BE2C (cell line): ENCODE measurements at regions not wholly inside any gene's neighbourhood (a gene's known extent, or its start where the extent isn't known, plus 50 kb on each side); places are given as distances from the start of the nearest gene placed in this dataset.

Experiments used
- DNase-seq: peaks from one replicate; pipeline ENCODE4 v3.0.0-alpha.2; 2020
- H3K27me3 ChIP-seq: fragments of 250-450 bp; sonication (Bioruptor Pico); 2 replicates; pipeline ENCODE4 v1.5.1; 2020; ENCODE audit warnings: mild to moderate bottlenecking
- H3K36me3 ChIP-seq: fragments of 250-450 bp; sonication (Bioruptor Pico); 2 replicates; pipeline ENCODE4 v1.5.1; 2020; ENCODE audit warnings: mild to moderate bottlenecking
- H3K4me1 ChIP-seq: fragments of 250-450 bp; sonication (Bioruptor Pico); 2 replicates; pipeline ENCODE4 v1.5.1; 2020
- H3K4me3 ChIP-seq: 2 replicates; pipeline ENCODE4 v1.5.1; 2011; ENCODE audit warnings: low read depth, low read length
- H3K9me3 ChIP-seq: fragments of 250-450 bp; sonication (Bioruptor Pico); 2 replicates; pipeline ENCODE4 v1.5.1; 2020
- TF ChIP-seq, protein P1 (sequence below): IDR thresholded peaks from 2 replicates; pipeline ENCODE4 v1.5.1; 2012; ENCODE audit warnings: mild to moderate bottlenecking, low read depth, low read length

- TF ChIP-seq, protein P1, sequence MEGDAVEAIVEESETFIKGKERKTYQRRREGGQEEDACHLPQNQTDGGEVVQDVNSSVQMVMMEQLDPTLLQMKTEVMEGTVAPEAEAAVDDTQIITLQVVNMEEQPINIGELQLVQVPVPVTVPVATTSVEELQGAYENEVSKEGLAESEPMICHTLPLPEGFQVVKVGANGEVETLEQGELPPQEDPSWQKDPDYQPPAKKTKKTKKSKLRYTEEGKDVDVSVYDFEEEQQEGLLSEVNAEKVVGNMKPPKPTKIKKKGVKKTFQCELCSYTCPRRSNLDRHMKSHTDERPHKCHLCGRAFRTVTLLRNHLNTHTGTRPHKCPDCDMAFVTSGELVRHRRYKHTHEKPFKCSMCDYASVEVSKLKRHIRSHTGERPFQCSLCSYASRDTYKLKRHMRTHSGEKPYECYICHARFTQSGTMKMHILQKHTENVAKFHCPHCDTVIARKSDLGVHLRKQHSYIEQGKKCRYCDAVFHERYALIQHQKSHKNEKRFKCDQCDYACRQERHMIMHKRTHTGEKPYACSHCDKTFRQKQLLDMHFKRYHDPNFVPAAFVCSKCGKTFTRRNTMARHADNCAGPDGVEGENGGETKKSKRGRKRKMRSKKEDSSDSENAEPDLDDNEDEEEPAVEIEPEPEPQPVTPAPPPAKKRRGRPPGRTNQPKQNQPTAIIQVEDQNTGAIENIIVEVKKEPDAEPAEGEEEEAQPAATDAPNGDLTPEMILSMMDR, result no peak
These were observed 162.7 kb upstream of the IRX2 start for GRCh38 chr5:2914022-2914661.

GRCh38 chr5:2913281-2913680 is 161.8 kb upstream of the IRX2 start:
- H3K4me1 ChIP-seq, result no peaks in the 10 kb centered on the region
- DNase-seq, result no peak
- TF ChIP-seq, protein P1, result no peak
- no peaks in the 10 kb centered on the region; the same call in none of the 2 replicates for H3K9me3 ChIP-seq
- no peak overlapping the region for H3K4me3 ChIP-seq
- H3K27me3 ChIP-seq, result no peaks in the 10 kb centered on the region
- no peaks in the 10 kb centered on the region for H3K36me3 ChIP-seq

More at GRCh38 chr5:2914022-2914661, 162.7 kb upstream of the IRX2 start:
- no peaks in the 10 kb centered on the region for H3K9me3 ChIP-seq
- no peak overlapping the region for H3K4me3 ChIP-seq
- no peaks in the 10 kb centered on the region for H3K27me3 ChIP-seq
- no peaks in the 10 kb centered on the region for H3K36me3 ChIP-seq
- no peak for DNase-seq
- H3K4me1 ChIP-seq, result no peaks in the 10 kb centered on the region

- H3K36me3 ChIP-seq, result no peaks in the 10 kb centered on the region
- no peak for DNase-seq
- H3K4me3 ChIP-seq, result no peak overlapping the region
- TF ChIP-seq, protein P1, result no peak
- H3K27me3 ChIP-seq, result no peaks in the 10 kb centered on the region
- H3K9me3 ChIP-seq, result no peaks in the 10 kb centered on the region; the same call in none of the 2 replicates
- H3K4me1 ChIP-seq, result no peaks in the 10 kb centered on the region
These were observed 161.3 kb upstream of the IRX2 start for GRCh38 chr5:2912741-2913140.

DNA sequence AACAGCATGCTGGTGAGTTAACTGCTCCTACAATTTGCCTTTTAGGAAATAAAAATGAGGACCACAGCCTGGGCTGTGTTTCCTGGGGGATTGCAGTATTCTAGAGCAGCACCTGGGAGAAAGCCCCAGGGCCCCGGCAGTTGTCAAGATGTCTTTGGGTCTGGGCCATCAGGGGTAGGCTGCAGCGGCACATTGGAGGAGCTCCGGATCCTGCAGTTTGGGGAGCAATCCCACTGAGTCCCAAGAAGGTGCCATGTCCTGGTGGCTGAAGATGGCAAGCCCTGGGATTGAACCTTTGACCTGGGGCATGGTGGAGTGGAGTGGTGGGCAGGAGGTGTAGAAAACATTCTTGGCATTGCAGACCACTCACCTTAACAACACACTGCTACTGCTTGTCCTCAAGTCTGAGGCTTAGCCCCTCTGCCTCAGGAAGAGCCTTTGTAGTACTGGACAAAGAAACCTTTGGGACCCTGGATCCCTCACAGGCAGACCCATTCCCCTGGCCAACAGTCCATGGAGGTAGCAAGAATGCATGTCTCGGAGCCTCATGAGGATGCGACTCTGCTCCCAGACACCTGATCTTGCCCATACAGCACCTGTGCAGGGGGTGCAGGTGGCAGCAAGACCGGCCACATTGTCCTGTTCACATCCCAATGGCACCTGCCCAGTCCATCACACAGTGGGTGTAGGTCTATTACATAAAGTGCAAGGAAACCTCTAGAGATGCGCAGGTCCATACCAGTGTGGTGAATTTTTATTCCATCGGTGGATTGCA is 159.1 kb upstream of the IRX2 start:
- no peaks in the 10 kb centered on the region; the same call in none of the 2 replicates for H3K9me3 ChIP-seq
- H3K4me3 ChIP-seq, result no peak overlapping the region
- no peaks in the 10 kb centered on the region for H3K4me1 ChIP-seq
- TF ChIP-seq, protein P1, result no peak
- no peaks in the 10 kb centered on the region for H3K36me3 ChIP-seq
- DNase-seq, result no peak
- no peaks in the 10 kb centered on the region for H3K27me3 ChIP-seq

- TF ChIP-seq, protein P1, result no peak
- Histone ChIP-seq H3K27me3 (no peaks in the 10 kb centered on the region), H3K4me1 (no peaks in the 10 kb centered on the region), H3K9me3 (no peaks in the 10 kb centered on the region; the same call in none of the 2 replicates), H3K36me3 (no peaks in the 10 kb centered on the region), H3K4me3 (no peak overlapping the region)
- no peak for DNase-seq
These were observed 157.6 kb upstream of the IRX2 start for GRCh38 chr5:2909035-2909434.

GRCh38 chr5:2908086-2908485 is 156.6 kb upstream of the IRX2 start:
- no peaks in the 10 kb centered on the region for H3K4me1 ChIP-seq
- H3K36me3 ChIP-seq, result no peaks in the 10 kb centered on the region
- TF ChIP-seq, protein P1, result no peak
- H3K27me3 ChIP-seq, result no peaks in the 10 kb centered on the region
- H3K9me3 ChIP-seq, result no peaks in the 10 kb centered on the region; the same call in none of the 2 replicates
- DNase-seq, result no peak
- no peak overlapping the region for H3K4me3 ChIP-seq
